ENCODE measurements at regions not wholly inside any gene's neighbourhood (a gene's known extent, or its start where the extent isn't known, plus 50 kb on each side); places are given as distances from the start of the nearest gene placed in this dataset.

DNA sequence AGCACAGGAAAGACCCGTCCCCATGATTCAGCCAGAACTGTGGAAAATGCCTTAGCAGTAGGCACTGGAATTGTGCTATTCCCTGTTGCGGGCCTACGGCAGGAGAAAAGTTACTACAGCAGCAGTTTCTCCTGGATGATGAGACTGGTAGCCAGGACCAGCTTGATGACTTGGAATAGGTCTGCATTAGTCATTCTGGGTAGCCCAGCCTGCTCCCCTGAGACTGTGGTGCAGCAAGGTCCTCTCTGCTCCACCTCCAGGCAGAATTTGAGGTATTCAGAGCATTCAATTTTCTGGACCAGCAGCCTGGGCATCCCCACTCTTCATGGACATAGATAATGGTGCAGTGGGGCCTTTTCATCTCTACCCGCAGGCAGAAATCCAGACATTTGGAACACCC lies 490.0 kb downstream of the SH2D4B start:
- TF ChIP-seq, protein P1, sequence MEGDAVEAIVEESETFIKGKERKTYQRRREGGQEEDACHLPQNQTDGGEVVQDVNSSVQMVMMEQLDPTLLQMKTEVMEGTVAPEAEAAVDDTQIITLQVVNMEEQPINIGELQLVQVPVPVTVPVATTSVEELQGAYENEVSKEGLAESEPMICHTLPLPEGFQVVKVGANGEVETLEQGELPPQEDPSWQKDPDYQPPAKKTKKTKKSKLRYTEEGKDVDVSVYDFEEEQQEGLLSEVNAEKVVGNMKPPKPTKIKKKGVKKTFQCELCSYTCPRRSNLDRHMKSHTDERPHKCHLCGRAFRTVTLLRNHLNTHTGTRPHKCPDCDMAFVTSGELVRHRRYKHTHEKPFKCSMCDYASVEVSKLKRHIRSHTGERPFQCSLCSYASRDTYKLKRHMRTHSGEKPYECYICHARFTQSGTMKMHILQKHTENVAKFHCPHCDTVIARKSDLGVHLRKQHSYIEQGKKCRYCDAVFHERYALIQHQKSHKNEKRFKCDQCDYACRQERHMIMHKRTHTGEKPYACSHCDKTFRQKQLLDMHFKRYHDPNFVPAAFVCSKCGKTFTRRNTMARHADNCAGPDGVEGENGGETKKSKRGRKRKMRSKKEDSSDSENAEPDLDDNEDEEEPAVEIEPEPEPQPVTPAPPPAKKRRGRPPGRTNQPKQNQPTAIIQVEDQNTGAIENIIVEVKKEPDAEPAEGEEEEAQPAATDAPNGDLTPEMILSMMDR (IDR thresholded peaks at IDR 0.05; ENCODE audit: control extremely low read depth, extremely low read depth, low read depth, missing control alignments): no peak
- DNase-seq (ENCODE audit: extremely low spot score): no peak
- POLR2A ChIA-PET: no interaction called here
- CTCF ChIA-PET: interaction anchor here (1.1 to 1.8 kb wide), 2 partner anchors 9 kb away, joined by 5 to 8 read pairs; no protein-coding TSS in a partner anchor

DNA sequence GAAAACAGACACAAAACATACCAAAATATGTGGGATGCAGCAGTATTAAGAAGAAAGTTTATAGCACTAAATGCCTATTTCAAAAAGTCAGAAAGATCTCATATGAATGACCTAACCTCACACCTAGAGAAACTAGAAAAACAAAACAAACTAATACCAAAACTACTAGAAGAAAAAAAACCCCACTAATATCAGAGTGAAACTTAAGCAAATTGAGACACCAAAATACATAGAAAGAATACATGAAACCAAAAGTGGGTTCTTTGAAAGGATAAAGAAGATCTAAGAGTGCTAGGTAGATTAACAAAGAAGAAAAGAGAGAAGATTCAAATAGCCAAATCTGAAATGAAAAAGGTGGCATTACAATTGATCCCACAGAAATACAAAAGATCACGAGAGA lies 494.1 kb downstream of the SH2D4B start:
- TF ChIP-seq, protein P1 (IDR thresholded peaks at IDR 0.05; ENCODE audit: control extremely low read depth, extremely low read depth, low read depth, missing control alignments): no peak
- ChIA-PET POLR2A (no interaction called here), CTCF (interaction anchor here (1.7 kb wide), 1 partner anchor 13 kb away, joined by 5 read pairs; no protein-coding TSS in a partner anchor)
- DNase-seq (ENCODE audit: extremely low spot score): peak; percentile 44

DNA sequence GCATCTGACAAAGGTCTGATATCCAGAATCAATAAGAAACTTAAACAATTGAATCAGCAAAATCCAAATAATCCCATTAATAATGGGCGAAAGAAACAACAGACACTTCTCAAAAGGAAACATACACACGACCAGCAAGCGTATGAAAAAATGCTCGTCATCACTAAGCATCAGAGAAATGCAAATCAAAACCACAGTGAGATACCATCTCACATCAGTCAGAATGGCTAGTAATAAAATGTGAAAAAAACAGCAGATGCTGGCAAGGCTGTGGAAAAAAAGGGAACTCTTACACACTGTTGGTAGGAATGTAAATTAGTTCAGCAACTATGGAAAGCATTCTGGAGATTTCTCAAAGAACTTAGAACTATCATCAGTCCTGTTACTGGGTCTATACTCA lies 496.7 kb downstream of the SH2D4B start:
- POLR2A ChIA-PET: no interaction called here
- TF ChIP-seq, protein P1 (IDR thresholded peaks at IDR 0.05; ENCODE audit: control extremely low read depth, extremely low read depth, low read depth, missing control alignments): no peak
- CTCF ChIA-PET: interaction anchor here (1.1 kb wide), 1 partner anchor 11 kb away, joined by 3 read pairs; no protein-coding TSS in a partner anchor
- DNase-seq (ENCODE audit: extremely low spot score): no peak

DNA sequence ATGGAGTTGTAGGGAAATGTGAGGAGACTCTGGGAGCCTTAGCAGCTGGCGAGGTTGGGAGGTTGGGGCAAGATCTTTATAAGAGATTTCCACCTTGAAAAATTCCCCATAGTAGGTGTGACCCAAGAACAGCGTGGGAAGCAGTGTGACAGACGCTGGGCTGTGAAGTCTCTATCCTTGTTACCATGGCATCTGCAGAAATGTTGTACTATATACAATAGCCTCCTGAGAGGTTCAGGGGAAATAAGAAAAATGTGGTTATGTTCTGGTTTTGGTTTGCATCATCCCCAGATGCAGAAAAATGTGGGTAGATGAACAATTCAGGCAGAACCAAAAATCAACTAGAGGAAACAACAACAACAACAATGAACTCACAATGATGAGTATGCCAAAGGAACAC lies 498.6 kb downstream of the SH2D4B start:
- POLR2A ChIA-PET: no interaction called here
- DNase-seq (ENCODE audit: extremely low spot score): peak; percentile 43
- CTCF ChIA-PET: interaction anchor here (0.5 to 1.5 kb wide), 3 partner anchors 17 to 365 kb away, joined by 3 to 6 read pairs (median 3); no protein-coding TSS in a partner anchor
- TF ChIP-seq, protein P1 (IDR thresholded peaks at IDR 0.05; ENCODE audit: control extremely low read depth, extremely low read depth, low read depth, missing control alignments): no peak

DNA sequence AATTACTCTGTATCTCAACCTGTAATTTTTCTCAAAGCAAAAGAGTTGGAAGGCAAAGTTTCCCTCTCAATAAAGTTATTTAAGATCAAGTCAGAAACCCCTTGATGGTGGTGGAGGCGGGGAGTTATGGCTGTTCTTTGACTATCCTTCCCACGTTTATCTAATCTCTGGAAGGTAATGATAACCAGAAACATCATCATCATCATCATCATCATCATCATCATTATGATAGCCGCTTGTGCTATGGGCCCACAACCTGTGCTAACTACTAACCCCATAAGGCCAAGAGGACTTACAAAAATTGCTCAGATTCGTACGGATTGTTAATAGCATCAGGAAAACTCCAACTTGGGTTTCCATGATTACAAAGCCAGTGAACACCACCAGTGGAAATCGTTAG lies 502.3 kb downstream of the SH2D4B start:
- TF ChIP-seq, protein P1 (IDR thresholded peaks at IDR 0.05; ENCODE audit: control extremely low read depth, extremely low read depth, low read depth, missing control alignments): no peak
- ChIA-PET POLR2A (no interaction called here), CTCF (no interaction called here)
- no peak for DNase-seq (ENCODE audit: extremely low spot score)

DNA sequence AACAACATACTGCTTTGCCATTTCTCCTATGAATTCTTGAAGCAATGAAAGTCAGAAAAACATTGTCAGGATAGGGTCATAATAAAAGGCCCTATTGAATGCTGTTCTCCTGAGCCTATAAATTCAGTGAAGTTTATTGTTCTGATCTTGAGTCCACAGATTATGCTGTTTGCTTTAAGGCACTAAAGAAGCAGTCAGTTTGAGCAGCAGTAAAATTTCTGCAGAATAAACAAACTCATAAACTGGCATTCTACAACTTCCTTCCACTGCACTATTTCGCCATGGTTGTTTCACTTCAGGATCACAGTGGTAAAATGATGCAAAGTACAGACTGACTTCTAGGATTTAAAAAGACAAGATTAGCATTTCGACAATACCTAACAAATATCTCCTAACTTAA lies 503.2 kb downstream of the SH2D4B start:
- DNase-seq (ENCODE audit: extremely low spot score): no peak
- TF ChIP-seq, protein P1 (IDR thresholded peaks at IDR 0.05; ENCODE audit: control extremely low read depth, extremely low read depth, low read depth, missing control alignments): no peak
- CTCF ChIA-PET: interaction anchor here (1.3 kb wide), 1 partner anchor 138 kb away, joined by 3 read pairs; no protein-coding TSS in a partner anchor
- POLR2A ChIA-PET: no interaction called here

Measured in GM10248 (cell line).